Osteoblast (primary cell): ENCODE measurements at regions not wholly inside any gene's neighbourhood (a gene's known extent, or its start where the extent isn't known, plus 50 kb on each side); places are given as distances from the start of the nearest gene placed in this dataset.

Experiments
- DNase-seq: peaks from one replicate; pipeline ENCODE4 v3.0.0; 2011; ENCODE audit warnings: low spot score, mixed read lengths; ENCODE audit not compliant: insufficient read length; ENCODE audit errors: missing footprints
- H2AFZ ChIP-seq: 2 replicates; pipeline ENCODE4 v1.6.0; 2011; ENCODE audit warnings: mild to moderate bottlenecking, low read length
- H3K27ac ChIP-seq: 2 replicates; pipeline ENCODE4 v1.5.1; 2011; ENCODE audit warnings: mild to moderate bottlenecking, low read depth, low read length, moderate library complexity
- H3K27me3 ChIP-seq: 2 replicates; pipeline ENCODE4 v1.6.0; 2012; ENCODE audit warnings: mild to moderate bottlenecking, control low read depth, inconsistent platforms, low read length, moderate library complexity; ENCODE audit not compliant: insufficient read depth
- H3K36me3 ChIP-seq: 2 replicates; pipeline ENCODE4 v1.5.1; 2011; ENCODE audit warnings: mild to moderate bottlenecking, low read length, control low read depth, moderate library complexity; ENCODE audit not compliant: insufficient read depth
- H3K4me1 ChIP-seq: 2 replicates; pipeline ENCODE4 v1.5.1; 2011; ENCODE audit warnings: mild to moderate bottlenecking, low read length, control low read depth, moderate library complexity; ENCODE audit not compliant: insufficient read depth
- H3K4me2 ChIP-seq: 2 replicates; pipeline ENCODE4 v1.6.0; 2011; ENCODE audit warnings: mild to moderate bottlenecking, low read length; ENCODE audit not compliant: insufficient read depth
- H3K4me3 ChIP-seq: fragments of 200-600 bp; sonication (generic); 3 replicates; pipeline ENCODE4 v1.5.1; 2012; ENCODE audit warnings: mild to moderate bottlenecking, low read length, inconsistent platforms; ENCODE audit not compliant: insufficient read depth
- H3K79me2 ChIP-seq: 2 replicates; pipeline ENCODE4 v1.6.0; 2012; ENCODE audit warnings: mild to moderate bottlenecking, low read length, control low read depth, inconsistent platforms; ENCODE audit not compliant: insufficient read depth
- H3K9me3 ChIP-seq: 2 replicates; pipeline ENCODE4 v1.5.1; 2011; ENCODE audit warnings: low read depth, low read length, control low read depth
- H4K20me1 ChIP-seq: 2 replicates; pipeline ENCODE4 v1.6.0; 2012; ENCODE audit warnings: mild to moderate bottlenecking, low read length, control low read depth; ENCODE audit not compliant: insufficient read depth
- TF ChIP-seq, protein P1 (sequence below): IDR thresholded peaks from 2 replicates; pipeline ENCODE4 v1.5.1; 2011; ENCODE audit warnings: mild to moderate bottlenecking, low read depth, low read length, moderate library complexity; ENCODE audit errors: extremely low read depth

DNA sequence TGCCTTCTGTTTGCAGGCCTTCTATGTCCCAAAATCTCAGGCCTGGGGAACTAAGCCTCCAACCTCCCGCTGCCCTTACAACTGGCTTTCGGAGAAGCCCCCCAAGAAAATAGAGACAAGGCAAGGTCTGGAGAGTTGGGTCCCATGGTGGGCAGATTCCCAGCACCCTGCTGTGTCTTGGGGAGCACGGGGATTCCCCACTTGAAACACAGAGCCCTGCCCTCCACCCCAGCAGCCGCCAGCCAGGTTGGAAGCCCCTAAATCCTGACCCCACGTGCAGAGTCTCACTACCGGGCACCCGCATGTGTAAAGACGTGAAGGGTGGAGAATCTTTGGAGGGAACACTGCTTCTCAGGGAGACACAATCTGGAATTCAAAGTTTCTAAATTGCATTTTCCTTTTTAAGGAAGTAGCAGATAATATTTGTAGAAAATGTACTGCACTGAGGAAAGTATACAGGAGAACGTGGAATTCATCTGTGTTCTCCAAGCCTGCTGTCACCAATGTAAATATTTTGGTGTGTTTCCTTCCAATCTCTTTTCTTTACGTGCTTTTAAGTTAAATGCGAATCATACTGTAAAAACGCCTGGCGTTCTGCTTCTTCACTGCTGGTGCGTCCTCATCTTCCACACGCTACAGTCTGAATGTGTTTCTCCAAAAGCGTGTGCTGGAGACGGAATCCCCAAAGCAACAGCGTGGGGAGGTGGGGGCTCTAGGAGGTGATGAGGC, 220.9 kb downstream of the BRD1 start:
- H3K9me3 ChIP-seq = peaks cover 3% of the 10 kb centered on the region
- no peak overlapping the region for H3K4me3 ChIP-seq
- DNase-seq = peak; percentile 19
- no peaks in the 10 kb centered on the region for H3K36me3 ChIP-seq
- no peak overlapping the region for H3K27ac ChIP-seq
- TF ChIP-seq, protein P1, sequence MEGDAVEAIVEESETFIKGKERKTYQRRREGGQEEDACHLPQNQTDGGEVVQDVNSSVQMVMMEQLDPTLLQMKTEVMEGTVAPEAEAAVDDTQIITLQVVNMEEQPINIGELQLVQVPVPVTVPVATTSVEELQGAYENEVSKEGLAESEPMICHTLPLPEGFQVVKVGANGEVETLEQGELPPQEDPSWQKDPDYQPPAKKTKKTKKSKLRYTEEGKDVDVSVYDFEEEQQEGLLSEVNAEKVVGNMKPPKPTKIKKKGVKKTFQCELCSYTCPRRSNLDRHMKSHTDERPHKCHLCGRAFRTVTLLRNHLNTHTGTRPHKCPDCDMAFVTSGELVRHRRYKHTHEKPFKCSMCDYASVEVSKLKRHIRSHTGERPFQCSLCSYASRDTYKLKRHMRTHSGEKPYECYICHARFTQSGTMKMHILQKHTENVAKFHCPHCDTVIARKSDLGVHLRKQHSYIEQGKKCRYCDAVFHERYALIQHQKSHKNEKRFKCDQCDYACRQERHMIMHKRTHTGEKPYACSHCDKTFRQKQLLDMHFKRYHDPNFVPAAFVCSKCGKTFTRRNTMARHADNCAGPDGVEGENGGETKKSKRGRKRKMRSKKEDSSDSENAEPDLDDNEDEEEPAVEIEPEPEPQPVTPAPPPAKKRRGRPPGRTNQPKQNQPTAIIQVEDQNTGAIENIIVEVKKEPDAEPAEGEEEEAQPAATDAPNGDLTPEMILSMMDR = no peak
- no peak overlapping the region for H2AFZ ChIP-seq
- H3K4me1 ChIP-seq = no peaks in the 10 kb centered on the region
- H3K79me2 ChIP-seq = no peaks in the 10 kb centered on the region
- no peaks in the 10 kb centered on the region for H3K27me3 ChIP-seq
- H4K20me1 ChIP-seq = no peaks in the 10 kb centered on the region
- no peak overlapping the region for H3K4me2 ChIP-seq

DNA sequence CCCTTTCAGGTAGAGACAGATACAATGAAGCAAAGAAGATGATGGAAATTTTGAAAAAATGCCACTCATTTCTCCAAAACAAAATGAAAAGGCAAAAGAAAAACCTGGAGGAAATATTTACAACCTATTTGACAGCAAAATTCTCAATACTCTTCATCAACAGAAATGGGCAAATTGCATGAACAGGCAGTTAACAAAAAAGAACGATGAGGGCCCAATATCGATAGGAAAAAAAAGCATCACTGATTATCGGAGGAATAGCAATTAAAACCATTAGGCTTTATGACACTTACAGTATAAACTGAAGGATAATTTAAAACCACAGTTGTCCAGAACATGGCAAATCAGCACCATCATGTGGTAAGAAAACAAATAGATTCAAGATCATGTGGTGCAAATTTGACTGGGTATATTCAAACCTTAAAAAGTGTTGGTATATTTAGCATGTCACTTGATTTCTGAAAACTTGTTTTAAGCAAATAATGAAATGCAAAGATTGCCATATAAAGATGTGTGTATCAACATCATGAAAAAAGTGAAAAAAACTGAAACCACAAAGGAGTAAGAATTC, 222.9 kb downstream of the BRD1 start:
- Histone ChIP-seq H3K9me3 (no peaks in the 10 kb centered on the region), H2AFZ (no peak overlapping the region), H4K20me1 (no peaks in the 10 kb centered on the region), H3K4me2 (no peak overlapping the region), H3K27ac (no peak overlapping the region), H3K79me2 (no peaks in the 10 kb centered on the region), H3K4me3 (no peak overlapping the region), H3K36me3 (no peaks in the 10 kb centered on the region), H3K4me1 (no peaks in the 10 kb centered on the region), H3K27me3 (no peaks in the 10 kb centered on the region)
- TF ChIP-seq, protein P1 = no peak
- no peak for DNase-seq

DNA sequence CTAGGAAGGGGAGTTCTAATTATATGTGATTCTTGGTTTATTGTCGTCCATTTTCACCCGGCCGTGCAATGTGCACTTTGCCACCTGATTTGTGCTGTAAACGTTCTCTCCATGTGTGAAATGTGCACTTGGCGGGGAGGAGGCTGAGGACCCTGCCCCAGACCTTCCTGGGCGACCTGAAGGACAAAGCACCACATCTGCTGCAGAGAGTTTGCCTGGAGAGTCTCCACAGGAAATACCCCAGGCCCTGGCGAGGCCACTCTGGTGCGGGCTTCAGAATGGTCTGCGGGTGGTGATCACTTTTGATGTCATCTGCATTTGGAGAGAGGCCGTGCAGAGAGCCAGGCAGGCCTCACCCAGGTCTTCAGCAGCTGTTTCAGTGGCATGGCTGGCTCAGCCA, 224.7 kb downstream of the BRD1 start:
- TF ChIP-seq, protein P1 = no peak
- no peaks in the 10 kb centered on the region for H3K27me3 ChIP-seq

DNA sequence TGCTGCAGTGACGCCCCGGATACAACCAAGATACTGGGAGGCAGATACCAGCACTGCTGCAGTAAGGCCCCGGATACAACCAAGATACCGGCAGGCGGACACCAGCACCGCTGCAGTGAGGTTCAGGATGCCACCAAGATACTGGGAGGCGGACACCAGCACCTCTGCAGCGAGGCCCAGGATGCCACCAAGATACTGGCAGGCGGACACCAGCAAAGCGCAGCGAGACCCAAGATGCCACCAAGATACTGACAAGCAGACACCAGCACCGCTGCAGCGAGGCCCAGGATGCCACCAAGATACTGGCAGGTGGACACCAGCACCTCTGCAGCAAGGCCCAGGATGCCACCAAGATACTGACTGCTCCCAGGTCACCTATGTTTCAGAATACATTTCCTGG, 225.2 kb downstream of the BRD1 start:
- H4K20me1 ChIP-seq = no peaks in the 10 kb centered on the region
- no peaks in the 10 kb centered on the region for H3K27me3 ChIP-seq
- no peaks in the 10 kb centered on the region for H3K4me1 ChIP-seq
- no peak overlapping the region for H3K4me3 ChIP-seq
- TF ChIP-seq, protein P1 = no peak
- no peaks in the 10 kb centered on the region for H3K79me2 ChIP-seq
- no peaks in the 10 kb centered on the region for H3K36me3 ChIP-seq
- DNase-seq = peak; percentile 29
- no peak overlapping the region for H3K27ac ChIP-seq
- H3K4me2 ChIP-seq = no peak overlapping the region
- no peak overlapping the region for H2AFZ ChIP-seq
- H3K9me3 ChIP-seq = no peaks in the 10 kb centered on the region

More for the DNA sequence above, 224.7 kb downstream of the BRD1 start:
- no peaks in the 10 kb centered on the region for H3K79me2 ChIP-seq
- H3K4me3 ChIP-seq = no peak overlapping the region
- no peaks in the 10 kb centered on the region for H4K20me1 ChIP-seq
- H3K4me2 ChIP-seq = no peak overlapping the region
- no peak overlapping the region for H2AFZ ChIP-seq
- peak; percentile 15 for DNase-seq
- no peaks in the 10 kb centered on the region for H3K9me3 ChIP-seq
- no peaks in the 10 kb centered on the region for H3K4me1 ChIP-seq
- H3K27ac ChIP-seq = no peak overlapping the region
- no peaks in the 10 kb centered on the region for H3K36me3 ChIP-seq
